ENCODE measurements at regions not wholly inside any gene's neighbourhood (a gene's known extent, or its start where the extent isn't known, plus 50 kb on each side); places are given as distances from the start of the nearest gene placed in this dataset.

DNA sequence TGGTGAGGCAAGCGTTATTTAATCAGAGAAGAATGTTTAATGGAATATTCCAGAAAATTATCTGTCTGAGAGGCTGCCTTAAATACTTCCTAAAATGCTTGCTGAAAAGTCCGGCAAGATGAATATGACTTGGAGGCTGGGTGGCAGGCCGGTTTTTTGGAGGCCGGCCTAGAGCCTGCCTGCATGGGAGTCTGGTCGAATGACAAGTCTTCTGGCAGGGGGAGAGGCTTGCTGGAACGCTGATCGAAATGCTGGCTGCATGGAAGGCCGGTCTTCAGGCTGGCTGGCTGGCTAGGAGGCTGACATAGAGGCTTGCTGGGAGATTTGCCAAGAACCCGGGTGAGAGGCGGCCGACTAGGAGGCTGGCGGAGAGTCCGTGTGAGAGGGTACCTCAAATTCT, 135.7 kb downstream of the OR13A1 start:
- DNase-seq (ENCODE audit: extremely low read depth, low read depth): no peak
- TF ChIP-seq, protein P1, sequence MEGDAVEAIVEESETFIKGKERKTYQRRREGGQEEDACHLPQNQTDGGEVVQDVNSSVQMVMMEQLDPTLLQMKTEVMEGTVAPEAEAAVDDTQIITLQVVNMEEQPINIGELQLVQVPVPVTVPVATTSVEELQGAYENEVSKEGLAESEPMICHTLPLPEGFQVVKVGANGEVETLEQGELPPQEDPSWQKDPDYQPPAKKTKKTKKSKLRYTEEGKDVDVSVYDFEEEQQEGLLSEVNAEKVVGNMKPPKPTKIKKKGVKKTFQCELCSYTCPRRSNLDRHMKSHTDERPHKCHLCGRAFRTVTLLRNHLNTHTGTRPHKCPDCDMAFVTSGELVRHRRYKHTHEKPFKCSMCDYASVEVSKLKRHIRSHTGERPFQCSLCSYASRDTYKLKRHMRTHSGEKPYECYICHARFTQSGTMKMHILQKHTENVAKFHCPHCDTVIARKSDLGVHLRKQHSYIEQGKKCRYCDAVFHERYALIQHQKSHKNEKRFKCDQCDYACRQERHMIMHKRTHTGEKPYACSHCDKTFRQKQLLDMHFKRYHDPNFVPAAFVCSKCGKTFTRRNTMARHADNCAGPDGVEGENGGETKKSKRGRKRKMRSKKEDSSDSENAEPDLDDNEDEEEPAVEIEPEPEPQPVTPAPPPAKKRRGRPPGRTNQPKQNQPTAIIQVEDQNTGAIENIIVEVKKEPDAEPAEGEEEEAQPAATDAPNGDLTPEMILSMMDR (IDR thresholded peaks at IDR 0.05; ENCODE audit: low read depth, low read length): no peak

DNA sequence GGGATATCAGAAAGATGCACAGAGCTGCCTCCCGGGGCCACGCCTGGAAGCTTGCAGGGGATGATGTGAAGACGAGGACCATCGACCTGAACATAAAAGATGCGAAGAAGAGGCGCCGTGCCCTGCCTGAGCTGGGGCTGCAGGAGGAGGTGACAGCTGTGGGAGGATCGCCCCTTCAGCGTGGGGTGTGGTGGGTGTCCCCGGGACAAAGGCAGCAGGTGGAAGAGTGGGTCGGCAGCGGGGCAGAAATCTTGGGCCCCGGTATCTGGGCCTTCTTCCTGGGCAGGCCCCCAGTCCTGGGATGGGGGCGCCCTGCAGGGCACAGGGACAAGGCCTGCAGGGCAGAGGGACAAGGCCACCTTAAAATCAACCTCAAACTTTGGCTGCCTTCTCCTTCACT, 134.9 kb downstream of the OR13A1 start:
- TF ChIP-seq, protein P1 (IDR thresholded peaks at IDR 0.05; ENCODE audit: low read depth, low read length): no peak
- no peak for DNase-seq (ENCODE audit: extremely low read depth, low read depth)

DNA sequence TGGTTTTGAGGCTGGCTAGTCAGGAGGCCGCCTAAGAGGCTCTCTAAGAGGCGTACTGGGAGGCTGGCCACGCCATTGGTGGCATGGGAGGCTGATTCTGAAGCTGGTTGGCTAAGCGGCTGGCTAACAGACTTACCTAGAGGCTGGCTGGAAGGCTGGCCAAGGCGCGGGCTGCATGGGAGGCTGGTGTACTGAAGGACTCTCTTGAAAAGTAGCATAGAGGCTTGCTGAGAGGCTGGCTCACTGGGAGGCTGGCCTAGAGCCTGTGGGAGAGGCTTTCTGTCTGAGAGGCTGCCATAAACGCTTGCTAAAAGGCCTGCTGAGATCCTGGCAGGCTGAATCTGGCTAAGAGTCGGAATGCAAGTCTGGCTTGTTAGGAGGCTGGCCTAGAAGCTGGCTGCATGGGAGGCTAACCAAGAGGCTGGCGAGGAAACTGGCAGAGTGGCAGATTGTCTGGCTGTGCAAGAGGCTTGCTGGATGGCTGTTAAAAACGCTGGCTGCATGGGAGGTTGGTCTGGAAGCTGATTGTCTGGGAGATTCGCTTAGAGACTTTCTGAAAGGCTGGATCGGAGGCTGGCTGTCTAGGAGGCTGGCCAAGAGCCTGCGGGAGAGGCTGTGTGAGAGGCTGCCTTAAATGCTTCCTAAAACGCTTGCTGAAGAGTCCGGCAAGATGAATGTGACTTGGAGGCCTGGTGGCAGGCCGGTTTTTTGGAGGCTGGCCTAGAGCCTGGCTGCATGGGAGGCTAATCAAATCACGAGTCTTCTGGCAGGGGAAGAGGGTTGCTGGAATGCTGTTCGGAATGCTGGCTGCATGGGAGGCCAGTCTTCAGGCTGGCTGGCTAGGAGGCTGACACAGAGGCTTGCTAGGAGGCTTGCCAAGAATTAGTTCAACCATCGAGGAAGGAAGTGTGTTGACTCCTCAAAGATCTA, 134.2 kb downstream of the OR13A1 start:
- TF ChIP-seq, protein P1 (IDR thresholded peaks at IDR 0.05; ENCODE audit: low read depth, low read length): no peak
- no peak for DNase-seq (ENCODE audit: extremely low read depth, low read depth)

- TF ChIP-seq, protein P1 (IDR thresholded peaks at IDR 0.05; ENCODE audit: low read depth, low read length): no peak
- no peak for DNase-seq (ENCODE audit: extremely low read depth, low read depth)
These were observed 132.2 kb downstream of the OR13A1 start for GRCh38 chr10:45183174-45183573.

- no peak for DNase-seq (ENCODE audit: extremely low read depth, low read depth)
- TF ChIP-seq, protein P1 (IDR thresholded peaks at IDR 0.05; ENCODE audit: low read depth, low read length): no peak
These were observed 117.5 kb downstream of the OR13A1 start for GRCh38 chr10:45197816-45198485.

DNA sequence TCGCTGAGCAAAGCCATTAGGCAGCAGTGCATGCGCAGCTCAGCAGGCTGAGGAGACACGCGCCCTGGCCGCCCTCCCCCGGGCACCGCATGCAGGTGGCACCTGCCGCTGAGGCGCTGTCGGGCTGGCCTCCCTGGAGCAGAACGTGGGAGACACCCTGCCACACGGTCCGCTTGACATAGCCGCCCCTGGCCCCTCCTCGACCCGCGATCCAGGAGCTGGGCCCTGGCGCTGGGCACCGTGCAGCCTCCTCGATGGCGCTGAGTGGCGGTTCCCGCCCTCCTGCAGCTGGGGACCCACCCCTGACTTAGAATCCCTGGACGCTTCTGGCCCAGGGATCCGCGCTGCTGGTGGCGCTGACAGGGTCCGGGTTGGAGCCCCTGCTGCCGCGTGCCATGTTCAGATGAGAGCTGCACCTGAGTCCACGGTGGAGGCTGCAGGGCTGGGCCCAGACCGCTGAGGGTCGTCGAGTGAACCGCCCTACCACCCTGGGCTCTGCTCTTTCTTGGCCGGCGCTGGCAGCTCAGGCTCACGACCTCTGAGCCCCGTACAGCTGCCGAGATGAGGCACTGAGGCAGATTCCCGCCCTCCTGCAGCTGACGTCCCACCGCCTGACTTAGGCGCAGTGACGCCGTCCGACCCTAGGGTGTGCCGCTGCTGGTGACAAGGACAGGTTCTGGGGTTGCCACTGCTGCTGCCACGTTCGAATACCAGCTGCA, 116.8 kb downstream of the OR13A1 start:
- no peak for DNase-seq (ENCODE audit: extremely low read depth, low read depth)
- TF ChIP-seq, protein P1 (IDR thresholded peaks at IDR 0.05; ENCODE audit: low read depth, low read length): no peak
